Midbrain (tissue), 1 donor: ENCODE measurements at regions not wholly inside any gene's neighbourhood (a gene's known extent, or its start where the extent isn't known, plus 50 kb on each side); places are given as distances from the start of the nearest gene placed in this dataset.
"Not testable (repeated sequence)": the region's sequence is repeated elsewhere in the genome, so short reads cannot be mapped to it uniquely, and the experiment has no call there.

Experiments
- DNase-seq: peaks from one replicate; lab custom pipeline; 2025; lab: John Stamatoyannopoulos, UW

DNA sequence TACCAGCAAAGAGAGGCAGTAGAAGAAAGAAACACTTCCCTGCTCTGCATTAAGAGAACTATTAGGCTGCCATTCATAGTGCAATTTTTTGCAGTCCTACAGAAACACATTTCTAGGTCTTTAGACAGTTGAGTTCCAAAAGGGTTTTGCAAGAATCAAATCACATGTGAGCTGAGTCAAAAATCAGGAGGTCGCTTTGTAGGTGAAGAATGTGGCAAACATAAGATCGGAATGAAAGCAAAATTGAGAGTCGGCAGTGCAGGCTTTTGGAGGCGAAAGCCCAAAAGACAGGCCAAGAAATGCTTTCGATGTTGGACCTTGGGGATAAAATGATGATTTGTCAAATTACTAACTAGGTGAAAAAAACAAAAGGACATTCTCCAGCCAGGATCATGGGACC, 213.5 kb upstream of the NRIP1 start:
- DNase-seq, result no peak

GRCh38 chr21:15278851-15279250, 214.1 kb upstream of the NRIP1 start:
- no peak for DNase-seq

GRCh38 chr21:15279482-15279881, 214.7 kb upstream of the NRIP1 start:
- DNase-seq, result no peak

GRCh38 chr21:15281714-15282113, 216.9 kb upstream of the NRIP1 start:
- no peak for DNase-seq

- DNase-seq, result no peak
These were observed 217.9 kb upstream of the NRIP1 start for GRCh38 chr21:15282665-15283064.

- no peak for DNase-seq
These were observed 218.3 kb upstream of the NRIP1 start for GRCh38 chr21:15283138-15283537.

GRCh38 chr21:15283789-15284188, 219.0 kb upstream of the NRIP1 start:
- no peak for DNase-seq

- DNase-seq, result no peak
These were observed 220.8 kb upstream of the NRIP1 start for GRCh38 chr21:15285556-15285955.

- no peak for DNase-seq
These were observed 224.4 kb upstream of the NRIP1 start for GRCh38 chr21:15289246-15289645.

DNA sequence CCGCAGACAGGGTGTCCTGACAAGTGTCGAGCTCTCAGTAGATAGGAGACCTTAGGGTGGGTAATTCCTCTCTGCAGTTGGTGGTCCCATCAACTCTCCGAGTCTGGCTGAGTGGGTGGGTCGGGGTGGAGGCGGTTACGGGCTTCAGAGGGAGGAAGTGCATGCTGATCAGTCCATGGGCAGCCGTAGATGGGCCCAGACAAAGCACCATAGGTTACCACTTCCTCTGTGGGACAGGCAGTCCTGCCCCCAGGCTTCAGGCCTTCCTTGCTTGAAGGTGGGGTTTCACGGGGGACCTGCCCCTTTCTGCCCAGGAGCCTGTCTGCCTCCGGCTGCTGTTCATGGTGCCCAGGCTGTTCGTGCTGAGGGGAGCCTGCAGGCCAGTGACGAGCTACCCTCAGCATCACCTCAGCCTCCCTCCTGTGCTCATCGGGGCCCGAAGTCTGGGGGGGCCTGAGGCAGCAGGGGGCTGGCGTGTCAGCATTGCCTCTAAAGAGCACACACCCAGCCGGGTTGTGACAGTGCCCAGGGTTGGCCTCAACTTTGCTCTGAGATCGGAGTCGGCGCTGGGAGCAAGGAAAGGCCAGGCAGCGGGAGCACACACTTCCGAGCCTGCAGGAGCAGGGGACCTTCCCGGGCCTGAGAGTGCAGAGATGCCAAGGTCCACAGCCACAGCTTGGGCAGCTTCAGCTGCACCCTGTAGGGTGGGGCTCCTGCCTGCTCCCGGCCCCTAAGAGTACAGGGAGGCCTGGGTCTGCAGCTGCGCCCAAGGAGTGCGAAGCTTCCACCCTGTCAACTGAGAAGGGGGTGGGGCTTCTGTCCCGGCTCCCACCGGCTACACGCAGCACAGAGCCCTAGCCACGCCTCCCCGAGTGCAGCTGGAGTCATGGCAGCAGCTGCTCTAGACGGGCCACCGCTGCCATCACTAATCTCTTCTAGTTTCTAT, 225.4 kb upstream of the NRIP1 start:
- no peak for DNase-seq

GRCh38 chr21:15291621-15292266, 226.9 kb upstream of the NRIP1 start:
- no peak for DNase-seq

DNA sequence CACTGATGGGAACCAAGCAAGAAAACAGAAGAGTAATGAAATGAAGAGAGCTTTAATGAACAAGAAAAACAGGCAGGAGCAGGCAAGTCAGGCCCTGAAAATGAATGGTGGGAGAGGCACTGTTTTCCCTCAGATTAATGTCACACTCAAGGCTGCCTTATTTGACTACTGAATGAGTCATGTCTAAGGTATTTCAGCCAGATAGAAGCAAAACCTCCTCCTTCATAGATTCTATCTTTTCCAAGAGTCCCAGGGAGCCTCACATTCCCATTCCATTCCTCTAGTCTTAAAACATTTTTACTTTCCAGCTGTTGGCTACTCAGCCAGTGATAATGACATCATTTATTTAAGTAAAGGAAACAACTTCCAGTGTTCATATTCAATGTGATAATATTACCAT, 228.4 kb upstream of the NRIP1 start:
- DNase-seq, result no peak

DNA sequence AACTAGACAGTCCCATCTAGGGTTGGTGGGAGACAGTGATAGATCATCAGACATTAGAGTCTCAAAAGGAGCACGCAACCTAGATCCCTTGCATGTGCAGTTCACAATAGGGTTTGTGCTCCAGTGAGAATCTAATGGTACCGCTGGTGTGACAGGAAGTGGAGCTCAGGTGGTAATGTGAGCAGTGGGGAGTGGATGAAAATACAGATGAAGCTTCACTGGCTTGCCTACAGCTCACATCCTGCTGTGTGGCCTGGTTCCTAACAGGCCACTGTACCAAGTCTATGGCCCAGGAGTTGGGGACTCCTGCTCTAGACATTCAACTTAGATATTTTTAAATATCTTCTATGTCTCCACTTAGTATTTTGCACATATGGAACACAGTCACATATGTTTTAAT, 231.1 kb upstream of the NRIP1 start:
- no peak for DNase-seq

DNA sequence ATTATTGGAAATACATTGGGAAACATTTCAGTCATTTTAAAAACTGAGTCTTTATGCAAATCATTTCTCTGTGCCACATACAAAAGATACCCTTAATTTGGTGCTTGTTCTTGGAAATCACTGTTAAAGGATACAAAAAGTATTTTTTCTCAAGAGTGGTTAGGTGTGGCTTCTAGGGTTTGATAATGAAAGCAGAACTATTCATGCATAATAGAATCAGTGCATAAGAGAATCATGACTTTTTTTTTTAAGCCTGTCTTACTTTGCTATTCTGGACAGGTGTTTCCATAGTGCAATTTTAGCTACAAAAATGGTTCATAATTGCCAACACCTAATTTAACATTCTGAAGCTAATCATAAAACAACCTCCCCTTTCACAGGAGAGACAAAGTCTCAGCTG, 233.0 kb upstream of the NRIP1 start:
- no peak for DNase-seq

- no peak for DNase-seq
These were observed 233.5 kb upstream of the NRIP1 start for GRCh38 chr21:15298306-15298705.

GRCh38 chr21:15298755-15299154, 234.0 kb upstream of the NRIP1 start:
- DNase-seq, result not testable (repeated sequence)

- no peak for DNase-seq
These were observed 235.3 kb upstream of the NRIP1 start for GRCh38 chr21:15300131-15300530.

DNA sequence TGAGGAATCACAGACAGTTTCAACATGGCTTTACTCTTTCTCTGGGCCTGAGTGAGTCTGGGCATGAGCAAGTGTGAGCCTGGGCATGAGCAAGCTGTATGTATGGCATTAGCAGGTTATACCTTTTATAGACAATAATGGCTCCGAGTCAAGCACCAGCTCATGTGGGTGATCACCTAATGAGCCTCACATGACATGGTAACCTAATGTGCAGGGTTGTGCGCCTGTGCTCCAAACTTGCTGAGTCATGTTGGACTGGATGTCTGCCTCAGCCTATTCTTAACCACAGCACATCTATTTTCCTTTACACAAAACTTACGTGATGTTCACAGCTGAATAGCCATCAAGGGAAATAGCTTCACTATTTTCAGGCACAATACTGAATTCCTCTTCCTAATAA, 236.2 kb upstream of the NRIP1 start:
- no peak for DNase-seq

DNA sequence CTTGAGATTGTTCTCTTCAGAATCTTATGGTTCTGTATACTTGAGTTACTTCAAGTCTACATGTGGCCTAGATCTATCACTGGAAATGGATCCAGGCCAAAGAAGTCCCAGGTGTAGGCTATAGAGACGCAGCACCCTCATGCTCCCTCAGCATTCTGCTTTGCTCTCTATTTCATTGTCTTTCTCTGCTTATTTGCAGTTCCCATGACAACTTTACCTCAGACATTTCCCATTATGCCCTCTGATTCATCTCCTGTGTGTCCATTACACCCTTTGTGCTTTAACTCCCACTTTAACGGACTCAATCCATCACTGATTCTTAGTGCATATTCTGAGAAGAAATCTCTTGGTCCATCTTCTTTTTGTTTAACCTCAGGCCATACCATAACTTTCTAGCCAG, 236.9 kb upstream of the NRIP1 start:
- DNase-seq, result no peak

DNA sequence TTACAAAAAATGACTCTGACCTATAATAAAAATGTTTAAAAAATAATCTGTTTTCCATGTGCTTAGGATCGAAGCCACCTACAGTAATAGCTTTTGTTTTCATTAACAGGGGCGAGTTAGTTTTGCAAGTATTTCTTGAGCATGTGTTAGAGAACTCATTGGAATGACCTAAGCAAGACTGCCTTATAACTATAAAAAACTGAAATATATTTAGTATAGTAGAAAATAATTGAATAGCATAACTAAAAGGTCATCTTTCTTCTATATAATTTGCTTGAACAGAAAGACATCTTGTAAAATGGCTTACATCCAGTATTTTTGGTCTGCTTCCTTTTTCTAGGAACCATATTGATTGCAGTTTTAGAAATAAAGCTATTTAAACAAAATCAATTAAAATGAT, 241.5 kb upstream of the NRIP1 start:
- no peak for DNase-seq

- DNase-seq, result no peak
These were observed 243.5 kb upstream of the NRIP1 start for GRCh38 chr21:15308333-15308732.

GRCh38 chr21:15309022-15309590, 244.3 kb upstream of the NRIP1 start:
- peak; percentile 0 for DNase-seq

DNA sequence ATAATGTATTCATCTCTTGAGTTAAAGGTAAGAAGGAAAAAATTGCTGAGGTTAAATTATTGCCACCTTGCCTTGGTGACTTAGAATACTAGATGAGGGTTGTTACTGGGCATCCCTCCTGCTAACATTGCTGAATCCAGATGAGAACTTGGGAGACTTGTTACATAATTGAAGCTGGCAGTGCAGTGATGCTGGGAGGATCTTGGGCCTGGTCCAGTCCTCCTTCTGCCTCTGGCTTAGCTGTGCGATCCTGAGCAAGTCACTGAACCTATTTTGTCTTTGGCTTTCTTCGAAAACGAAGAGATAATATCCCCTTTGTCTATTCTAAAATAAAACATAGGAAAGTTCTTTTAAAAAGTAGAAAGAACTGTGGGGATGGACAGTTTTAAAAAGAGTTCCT, 244.9 kb upstream of the NRIP1 start:
- peak; percentile 6 for DNase-seq
